ENCODE measurements at regions not wholly inside any gene's neighbourhood (a gene's known extent, or its start where the extent isn't known, plus 50 kb on each side); places are given as distances from the start of the nearest gene placed in this dataset.

GRCh38 chr10:62964026-62964425 is 147.9 kb upstream of the EGR2 start:
- Mint-ChIP-seq H3K27me3 (ENCODE audit: unreplicated experiment) (no peaks in the 10 kb centered on the region), H3K4me1 (ENCODE audit: unreplicated experiment) (no peaks in the 10 kb centered on the region), H3K27ac (ENCODE audit: unreplicated experiment) (no peak overlapping the region), H3K9me3 (ENCODE audit: unreplicated experiment) (no peaks in the 10 kb centered on the region), H3K4me3 (ENCODE audit: unreplicated experiment) (no peak overlapping the region), H3K36me3 (ENCODE audit: unreplicated experiment) (peaks cover 1% of the 10 kb centered on the region)
- TF ChIP-seq CTCF (IDR thresholded peaks at IDR 0.05) = no peak
- DNase-seq (ENCODE audit: extremely low spot score, unreplicated experiment) = no peak

GRCh38 chr10:62961951-62962523 is 145.9 kb upstream of the EGR2 start:
- DNase-seq (ENCODE audit: extremely low spot score, unreplicated experiment) = no peak
- no peak for TF ChIP-seq CTCF (IDR thresholded peaks at IDR 0.05)
- no peaks in the 10 kb centered on the region for H3K27me3 Mint-ChIP-seq (ENCODE audit: unreplicated experiment)
- H3K4me3 Mint-ChIP-seq (ENCODE audit: unreplicated experiment) = no peak overlapping the region
- no peaks in the 10 kb centered on the region for H3K9me3 Mint-ChIP-seq (ENCODE audit: unreplicated experiment)
- H3K27ac Mint-ChIP-seq (ENCODE audit: unreplicated experiment) = no peak overlapping the region
- H3K36me3 Mint-ChIP-seq (ENCODE audit: unreplicated experiment) = peaks cover 1% of the 10 kb centered on the region
- H3K4me1 Mint-ChIP-seq (ENCODE audit: unreplicated experiment) = no peaks in the 10 kb centered on the region

GRCh38 chr10:62960416-62960815 is 144.2 kb upstream of the EGR2 start:
- Mint-ChIP-seq H3K4me1 (ENCODE audit: unreplicated experiment) (no peaks in the 10 kb centered on the region), H3K27me3 (ENCODE audit: unreplicated experiment) (no peaks in the 10 kb centered on the region), H3K36me3 (ENCODE audit: unreplicated experiment) (peaks cover 1% of the 10 kb centered on the region), H3K4me3 (ENCODE audit: unreplicated experiment) (no peak overlapping the region), H3K9me3 (ENCODE audit: unreplicated experiment) (no peaks in the 10 kb centered on the region), H3K27ac (ENCODE audit: unreplicated experiment) (no peak overlapping the region)
- no peak for DNase-seq (ENCODE audit: extremely low spot score, unreplicated experiment)
- TF ChIP-seq CTCF (IDR thresholded peaks at IDR 0.05) = no peak

- Mint-ChIP-seq H3K9me3 (ENCODE audit: unreplicated experiment) (no peaks in the 10 kb centered on the region), H3K27ac (ENCODE audit: unreplicated experiment) (no peak overlapping the region), H3K4me1 (ENCODE audit: unreplicated experiment) (no peaks in the 10 kb centered on the region), H3K27me3 (ENCODE audit: unreplicated experiment) (no peaks in the 10 kb centered on the region), H3K36me3 (ENCODE audit: unreplicated experiment) (peaks cover 1% of the 10 kb centered on the region), H3K4me3 (ENCODE audit: unreplicated experiment) (no peak overlapping the region)
- no peak for DNase-seq (ENCODE audit: extremely low spot score, unreplicated experiment)
- no peak for TF ChIP-seq CTCF (IDR thresholded peaks at IDR 0.05)
Measured at GRCh38 chr10:62959553-62959952, 143.4 kb upstream of the EGR2 start.

- DNase-seq (ENCODE audit: extremely low spot score, unreplicated experiment) = no peak
- Mint-ChIP-seq H3K9me3 (ENCODE audit: unreplicated experiment) (no peaks in the 10 kb centered on the region), H3K4me1 (ENCODE audit: unreplicated experiment) (no peaks in the 10 kb centered on the region), H3K27me3 (ENCODE audit: unreplicated experiment) (no peaks in the 10 kb centered on the region), H3K27ac (ENCODE audit: unreplicated experiment) (no peak overlapping the region), H3K4me3 (ENCODE audit: unreplicated experiment) (no peak overlapping the region), H3K36me3 (ENCODE audit: unreplicated experiment) (no peaks in the 10 kb centered on the region)
- TF ChIP-seq CTCF (IDR thresholded peaks at IDR 0.05) = no peak
Measured at GRCh38 chr10:62958980-62959379, 142.8 kb upstream of the EGR2 start.

All from osteocyte (in vitro differentiated cells).